RWPE1 (cell line): ENCODE measurements at regions not wholly inside any gene's neighbourhood (a gene's known extent, or its start where the extent isn't known, plus 50 kb on each side); places are given as distances from the start of the nearest gene placed in this dataset.

Experiments
- CTCF ChIA-PET: fragments of 350-600 bp; sonication (Branson Sonifier 250); formaldehyde crosslinking; extraction: SDS; loops from one replicate; lab custom pipeline; 2021; lab: Yijun Ruan, JAX
- POLR2A ChIA-PET: fragments of 400-600 bp; formaldehyde crosslinking; extraction: SDS; loops from one replicate; lab custom pipeline; 2020; ENCODE audit warnings: antibody characterized with exemption; ENCODE audit not compliant: low non-redundant PET; lab: Yijun Ruan, JAX
- DNase-seq: peaks from one replicate; pipeline ENCODE4 v3.0.0; 2012; ENCODE audit warnings: low spot score
- H3K27ac ChIP-seq: fragments of 450-650 bp; 2 replicates; pipeline ENCODE4 v1.5.1; 2017
- TF ChIP-seq, protein P1 (sequence below): fragments of 450-650 bp; conservative IDR thresholded peaks from 2 replicates; pipeline ENCODE4 v1.5.1; 2017; ENCODE audit warnings: low read depth, mild to moderate bottlenecking

- no peak for DNase-seq
- ChIA-PET POLR2A (no interaction called here), CTCF (no interaction called here)
- TF ChIP-seq, protein P1, sequence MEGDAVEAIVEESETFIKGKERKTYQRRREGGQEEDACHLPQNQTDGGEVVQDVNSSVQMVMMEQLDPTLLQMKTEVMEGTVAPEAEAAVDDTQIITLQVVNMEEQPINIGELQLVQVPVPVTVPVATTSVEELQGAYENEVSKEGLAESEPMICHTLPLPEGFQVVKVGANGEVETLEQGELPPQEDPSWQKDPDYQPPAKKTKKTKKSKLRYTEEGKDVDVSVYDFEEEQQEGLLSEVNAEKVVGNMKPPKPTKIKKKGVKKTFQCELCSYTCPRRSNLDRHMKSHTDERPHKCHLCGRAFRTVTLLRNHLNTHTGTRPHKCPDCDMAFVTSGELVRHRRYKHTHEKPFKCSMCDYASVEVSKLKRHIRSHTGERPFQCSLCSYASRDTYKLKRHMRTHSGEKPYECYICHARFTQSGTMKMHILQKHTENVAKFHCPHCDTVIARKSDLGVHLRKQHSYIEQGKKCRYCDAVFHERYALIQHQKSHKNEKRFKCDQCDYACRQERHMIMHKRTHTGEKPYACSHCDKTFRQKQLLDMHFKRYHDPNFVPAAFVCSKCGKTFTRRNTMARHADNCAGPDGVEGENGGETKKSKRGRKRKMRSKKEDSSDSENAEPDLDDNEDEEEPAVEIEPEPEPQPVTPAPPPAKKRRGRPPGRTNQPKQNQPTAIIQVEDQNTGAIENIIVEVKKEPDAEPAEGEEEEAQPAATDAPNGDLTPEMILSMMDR = no peak
- no peak overlapping the region for H3K27ac ChIP-seq
These were observed 2023.8 kb downstream of the LRRC4C start for GRCh38 chr11:39435641-39436040.

DNA sequence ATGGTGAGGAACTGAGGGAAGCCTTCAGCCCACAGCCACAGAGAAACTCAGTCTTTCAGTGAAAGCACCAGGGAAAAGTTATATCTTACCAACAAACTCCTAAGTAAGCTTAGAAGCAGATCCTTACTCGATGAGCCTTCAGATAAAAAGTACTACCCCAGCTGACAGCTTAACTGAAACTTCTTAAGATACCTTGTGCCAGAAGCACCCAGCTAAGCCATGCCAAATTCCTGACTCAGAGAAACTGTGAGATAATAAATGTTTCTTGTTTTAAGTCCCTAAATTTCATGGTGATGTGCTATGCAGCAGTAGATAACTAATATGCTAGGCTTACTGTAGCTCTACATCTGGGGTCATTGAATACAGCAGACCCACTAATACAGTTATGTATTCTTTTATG lies 2025.0 kb downstream of the LRRC4C start:
- DNase-seq = no peak
- TF ChIP-seq, protein P1 = no peak
- POLR2A ChIA-PET = no interaction called here
- CTCF ChIA-PET = no interaction called here
- H3K27ac ChIP-seq = no peak overlapping the region

GRCh38 chr11:39432929-39433328 lies 2026.5 kb downstream of the LRRC4C start:
- H3K27ac ChIP-seq = no peak overlapping the region
- no peak for DNase-seq
- ChIA-PET POLR2A (no interaction called here), CTCF (no interaction called here)
- TF ChIP-seq, protein P1 = no peak

- POLR2A ChIA-PET = no interaction called here
- CTCF ChIA-PET = no interaction called here
- DNase-seq = no peak
- no peak overlapping the region for H3K27ac ChIP-seq
- TF ChIP-seq, protein P1 = no peak
These were observed 2034.2 kb downstream of the LRRC4C start for GRCh38 chr11:39425226-39425625.

- ChIA-PET CTCF (no interaction called here), POLR2A (no interaction called here)
- TF ChIP-seq, protein P1 = no peak
- DNase-seq = no peak
- no peak overlapping the region for H3K27ac ChIP-seq
These were observed 2047.3 kb downstream of the LRRC4C start for GRCh38 chr11:39412117-39412516.

- H3K27ac ChIP-seq = no peak overlapping the region
- TF ChIP-seq, protein P1 = no peak
- CTCF ChIA-PET = no interaction called here
- POLR2A ChIA-PET = no interaction called here
- DNase-seq = no peak
These were observed 2073.5 kb downstream of the LRRC4C start for GRCh38 chr11:39385911-39386310.
